Tibial nerve (tissue), 4 donors: ENCODE measurements at regions not wholly inside any gene's neighbourhood (a gene's known extent, or its start where the extent isn't known, plus 50 kb on each side); places are given as distances from the start of the nearest gene placed in this dataset.
"Not testable (repeated sequence)": the region's sequence is repeated elsewhere in the genome, so short reads cannot be mapped to it uniquely, and the experiment has no call there.

Source experiments
- CTCF ChIP-seq, 5 experiments: fragments of 200-600 bp in 3 of 5; fragments of 450-650 bp in 2 of 5; sonication (generic) in 3 of 5; IDR thresholded peaks; one replicate each; pipeline ENCODE4 v1.5.1; 2016 to 2019; ENCODE audit warnings: antibody characterized with exemption in 5 of 5, mild to moderate bottlenecking in 3 of 5, moderate library complexity in 2 of 5
- EP300 ChIP-seq, 2 donors: sonication (generic); formaldehyde crosslinking; IDR thresholded peaks; one replicate each; pipeline ENCODE4 v1.6.1; 2017; ENCODE audit warnings: antibody characterized with exemption in 2 of 2, mild to moderate bottlenecking in 1 of 2
- POLR2A ChIP-seq, 2 donors: fragments of 450-650 bp; IDR thresholded peaks; one replicate each; pipeline ENCODE4 v1.6.1; 2017; ENCODE audit warnings: antibody characterized with exemption in 2 of 2, mild to moderate bottlenecking in 2 of 2, moderate library complexity in 2 of 2

GRCh38 chr21:19119259-19119658, 715.7 kb upstream of the TMPRSS15 start:
- TF ChIP-seq CTCF, POLR2A, EP300 (IDR thresholded peaks at IDR 0.05): not testable (repeated sequence)
